T-helper 9 cell (primary cell): ENCODE measurements at regions not wholly inside any gene's neighbourhood (a gene's known extent, or its start where the extent isn't known, plus 50 kb on each side); places are given as distances from the start of the nearest gene placed in this dataset.

Source experiments
- DNase-seq: peaks from one replicate; pipeline ENCODE4 v3.0.0-alpha.2; 2020

DNA sequence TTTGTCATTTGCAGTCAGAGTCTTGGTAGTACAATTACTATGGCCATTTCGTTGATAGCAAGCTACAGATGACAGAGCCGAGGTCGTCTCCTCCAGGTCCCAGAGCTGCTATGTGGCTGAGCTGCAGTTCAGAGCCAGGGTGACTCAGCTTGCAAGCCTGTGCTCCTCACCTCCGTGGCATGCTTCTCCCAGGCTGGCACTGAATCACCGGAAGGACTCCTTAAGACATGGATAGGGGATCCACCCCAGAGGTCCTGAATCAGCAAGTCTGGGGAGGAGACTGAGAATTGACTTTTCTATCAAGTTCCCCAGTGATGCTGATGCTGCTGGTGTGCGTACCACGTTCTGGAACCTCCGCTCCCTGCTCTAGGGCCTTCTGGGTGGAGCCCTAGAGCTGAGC is 291.2 kb downstream of the CDH26 start:
- DNase-seq: no peak

DNA sequence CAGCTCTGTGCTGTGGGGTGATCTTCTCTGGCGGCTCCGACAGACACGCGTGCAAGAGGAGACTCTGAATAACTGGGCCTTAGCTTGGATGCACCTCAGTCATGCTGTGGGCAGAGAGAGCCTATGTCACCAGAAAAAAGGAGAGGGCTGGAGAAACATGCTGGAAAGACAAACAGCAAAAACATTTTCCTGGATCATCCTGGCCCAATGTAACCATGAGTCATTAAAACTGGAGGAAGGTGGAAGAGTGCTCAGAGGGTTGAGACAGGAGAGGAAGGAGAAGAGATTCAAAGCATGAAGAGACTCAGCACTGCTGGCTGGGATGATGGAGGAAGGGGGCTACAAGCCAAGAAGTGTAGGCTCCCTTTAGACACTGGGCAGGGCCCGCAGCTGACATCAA is 292.0 kb downstream of the CDH26 start:
- no peak for DNase-seq

DNA sequence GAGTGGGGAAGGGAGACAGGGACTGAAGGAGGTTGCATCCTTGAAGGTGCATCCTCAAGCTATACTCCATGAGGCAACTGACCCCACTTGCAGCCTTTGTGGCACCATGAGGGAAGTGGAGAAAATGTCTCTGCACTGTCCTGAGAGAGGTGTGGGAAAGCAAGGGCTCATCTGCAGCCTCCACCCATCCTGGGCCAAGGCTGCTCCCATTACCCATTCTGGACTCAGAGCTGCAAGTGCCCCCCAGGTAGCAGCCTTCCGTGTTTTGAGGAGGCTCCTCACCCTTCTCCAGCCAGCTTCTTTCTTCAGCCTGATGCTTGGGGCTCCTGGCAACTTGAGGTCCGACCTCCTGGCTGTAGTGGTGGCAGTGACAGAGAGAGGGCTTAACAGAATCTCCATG is 294.6 kb downstream of the CDH26 start:
- DNase-seq: no peak

DNA sequence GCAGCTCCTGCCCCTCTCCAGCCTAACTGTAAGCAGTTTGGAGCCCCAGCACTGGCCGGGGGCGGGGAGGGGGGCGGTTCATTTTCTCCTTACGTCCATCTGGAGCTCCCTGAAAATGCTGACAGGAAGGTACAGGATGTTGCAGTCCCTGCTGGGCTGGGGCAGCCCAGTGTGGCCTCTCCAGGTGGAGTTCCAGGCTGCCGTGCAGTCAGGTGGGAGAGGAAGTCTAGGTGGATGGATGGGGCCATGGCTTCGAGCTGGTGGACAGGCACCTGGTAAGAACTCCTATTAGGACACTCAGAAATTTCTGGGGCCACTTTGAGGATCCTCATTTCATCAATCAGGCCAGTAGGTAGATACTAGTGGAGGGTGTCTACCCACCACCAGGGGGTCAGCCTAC is 295.2 kb downstream of the CDH26 start:
- DNase-seq: no peak

DNA sequence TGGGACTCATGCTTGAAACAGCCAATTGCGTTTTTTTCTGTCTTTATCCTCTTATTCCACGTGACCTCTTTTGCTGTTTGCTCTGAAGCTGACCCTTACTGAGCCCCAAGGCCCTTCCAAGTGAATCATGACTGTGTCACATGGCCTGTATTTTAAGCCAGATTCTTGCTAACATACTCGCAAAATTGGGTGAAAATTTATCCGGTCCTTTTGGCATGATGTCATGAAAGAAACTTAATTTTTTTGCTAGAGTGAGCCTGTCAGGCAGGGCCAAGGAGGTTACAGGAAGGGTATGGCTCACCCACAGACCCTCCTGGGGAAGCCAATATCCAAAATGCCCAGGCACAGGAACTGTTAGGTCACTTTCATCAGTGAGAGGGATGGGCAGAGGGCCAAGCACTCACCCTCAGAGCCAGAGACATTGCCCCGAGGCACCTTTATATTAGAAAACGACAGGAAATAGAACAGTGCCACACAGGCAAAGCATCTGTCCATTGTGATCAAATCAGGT is 296.7 kb downstream of the CDH26 start:
- DNase-seq: no peak

DNA sequence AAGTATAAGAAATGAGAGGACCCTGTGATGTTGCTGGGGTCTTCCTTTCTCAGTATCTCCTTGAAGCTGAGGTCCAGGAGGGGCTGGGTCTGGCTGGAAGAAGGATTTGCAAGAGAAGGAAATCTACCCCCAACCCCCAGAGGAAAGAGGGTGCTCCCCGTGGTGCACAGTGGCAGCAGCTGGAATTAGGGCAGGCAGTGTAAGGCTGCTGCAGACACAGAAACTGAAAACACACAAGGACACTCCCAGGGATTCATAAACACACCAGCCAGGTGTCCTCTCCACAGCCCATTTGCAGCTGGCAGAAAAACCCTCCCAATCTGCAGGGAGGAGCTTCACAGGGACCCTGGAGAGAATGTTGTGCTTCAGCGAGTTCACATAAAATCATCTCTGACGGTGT is 297.2 kb downstream of the CDH26 start:
- DNase-seq: no peak

DNA sequence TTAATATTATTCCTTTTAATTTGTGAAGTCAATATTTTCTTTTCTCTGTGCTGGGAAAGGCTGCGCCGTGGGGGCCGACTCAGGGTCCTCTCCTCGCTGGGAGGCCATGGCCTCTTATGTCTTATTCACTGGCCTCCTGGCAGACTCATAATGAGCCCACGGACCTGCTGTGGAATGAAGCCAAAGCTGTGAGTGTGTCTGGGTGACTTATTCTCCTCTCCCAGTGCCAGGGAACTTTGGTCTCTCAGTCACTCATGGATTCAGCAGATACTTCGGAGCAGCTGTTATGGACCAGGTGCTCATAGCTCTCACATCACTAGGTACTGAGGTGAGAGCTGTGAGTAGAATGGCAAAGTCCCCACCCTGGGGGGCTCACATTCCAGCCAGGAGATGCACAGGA is 297.6 kb downstream of the CDH26 start:
- no peak for DNase-seq

DNA sequence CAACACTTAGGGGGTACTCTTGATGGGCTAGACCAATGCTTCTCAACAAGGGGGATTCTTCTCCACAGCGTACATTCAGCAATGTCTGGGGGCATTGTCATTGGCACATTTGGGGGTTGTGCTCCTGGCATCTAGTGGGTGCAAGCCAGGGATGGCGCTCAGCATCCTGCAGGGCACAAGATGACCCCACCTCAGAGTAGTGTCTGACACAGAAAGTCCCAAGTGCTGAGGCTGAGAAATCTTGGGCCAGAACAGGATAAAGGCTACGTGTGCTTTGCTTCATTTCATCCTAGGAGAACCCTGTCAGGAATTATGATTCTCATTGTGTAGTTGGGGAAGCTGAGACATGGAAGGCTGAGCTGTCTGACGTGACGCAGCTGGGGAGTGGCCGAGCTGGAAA is 298.6 kb downstream of the CDH26 start:
- no peak for DNase-seq

DNA sequence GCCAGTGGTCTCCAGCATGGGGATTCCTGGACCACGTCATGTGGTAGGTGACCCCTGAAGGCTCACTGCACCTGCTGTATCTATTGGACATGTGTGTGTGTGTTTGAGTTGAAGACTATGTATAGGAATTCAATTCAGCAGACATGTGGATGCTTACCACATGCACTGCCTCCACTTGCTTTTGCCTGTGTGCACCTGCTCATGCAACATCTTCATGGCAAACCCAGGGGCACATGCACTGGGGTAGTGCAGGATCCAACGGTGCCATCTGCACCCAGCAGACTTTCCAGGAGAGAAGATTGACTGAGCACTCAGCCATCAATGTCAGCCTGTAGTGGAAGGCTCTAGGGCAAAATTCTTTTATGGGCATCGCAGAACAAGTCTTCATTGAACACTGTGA is 299.4 kb downstream of the CDH26 start:
- DNase-seq: no peak

DNA sequence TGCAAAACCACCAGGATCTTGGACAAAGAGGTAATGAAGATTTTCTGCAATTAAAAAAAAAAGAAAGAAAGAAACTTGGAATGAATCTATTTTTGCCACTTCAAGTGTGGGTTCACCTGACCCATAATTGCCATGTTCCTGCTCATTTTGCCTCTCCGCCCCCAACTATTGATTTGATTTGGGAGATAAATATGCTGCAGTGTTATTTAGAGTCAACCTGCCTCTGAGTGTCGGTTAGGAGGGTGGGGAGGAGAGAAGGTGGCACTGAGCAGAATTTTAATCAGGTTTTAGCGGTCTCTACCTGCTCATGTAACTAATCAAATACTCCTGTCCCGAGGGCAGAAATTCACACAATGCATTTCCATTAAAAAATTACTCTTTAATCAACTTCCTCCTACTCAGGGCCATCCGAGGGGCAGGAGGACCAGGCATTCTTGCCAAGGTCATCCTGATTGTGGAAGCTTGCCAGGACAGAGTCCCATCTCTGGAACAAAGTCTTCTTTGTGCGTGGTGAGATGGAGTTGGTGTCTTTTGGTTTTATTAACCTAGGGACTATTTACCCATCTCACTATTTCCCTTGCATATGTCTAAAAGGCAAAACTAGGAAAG is 300.1 kb downstream of the CDH26 start:
- no peak for DNase-seq

DNA sequence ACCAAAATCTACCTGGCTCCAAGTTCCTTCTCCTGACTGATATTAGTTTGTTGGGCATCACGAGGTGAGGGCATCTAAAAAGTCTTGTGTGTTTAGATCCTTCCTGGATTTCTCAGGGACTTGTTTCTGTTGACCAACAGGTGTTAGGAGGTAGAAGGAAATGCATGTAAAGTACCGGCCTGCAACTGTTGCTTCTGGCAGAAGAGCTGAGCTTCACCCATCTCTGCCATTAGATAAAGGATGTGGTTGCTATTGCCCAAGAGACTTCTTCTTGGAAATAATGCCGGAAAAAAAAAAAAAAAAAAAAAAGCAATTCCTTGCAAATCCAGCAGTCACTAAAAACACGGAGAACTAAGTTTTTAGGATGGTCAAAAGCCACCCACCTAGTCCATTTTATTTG is 303.1 kb downstream of the CDH26 start:
- DNase-seq: no peak

DNA sequence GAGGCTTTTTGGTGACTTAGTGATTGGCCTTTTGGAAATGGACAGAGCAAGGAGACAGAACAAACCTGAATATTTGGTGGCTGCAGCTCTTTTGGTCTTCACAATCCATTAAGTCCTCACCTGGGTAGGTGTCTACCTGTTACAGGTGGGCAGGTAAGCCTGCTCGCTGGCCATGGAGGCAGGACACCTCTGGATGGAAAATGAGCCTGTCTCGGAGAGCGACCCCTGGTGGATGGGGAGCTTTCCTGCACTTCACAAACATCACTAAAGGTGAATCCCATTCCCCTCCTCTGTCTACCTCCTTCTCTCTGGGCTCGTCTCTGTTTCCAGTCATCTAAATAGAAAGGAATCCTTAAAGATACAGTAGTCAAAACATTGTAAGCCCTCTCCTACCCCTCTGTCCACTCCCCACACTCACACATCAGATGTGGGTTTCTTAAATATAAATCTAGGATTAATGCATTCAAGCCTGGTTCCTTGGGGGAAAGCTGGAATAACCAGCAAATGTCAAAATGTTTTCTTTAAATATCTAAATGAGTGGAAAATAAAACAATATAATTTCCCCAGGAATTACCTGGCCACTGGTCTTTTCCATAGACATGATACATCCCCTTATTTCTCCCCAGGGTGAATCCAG is 304.9 kb downstream of the CDH26 start:
- DNase-seq: peak; percentile 59

DNA sequence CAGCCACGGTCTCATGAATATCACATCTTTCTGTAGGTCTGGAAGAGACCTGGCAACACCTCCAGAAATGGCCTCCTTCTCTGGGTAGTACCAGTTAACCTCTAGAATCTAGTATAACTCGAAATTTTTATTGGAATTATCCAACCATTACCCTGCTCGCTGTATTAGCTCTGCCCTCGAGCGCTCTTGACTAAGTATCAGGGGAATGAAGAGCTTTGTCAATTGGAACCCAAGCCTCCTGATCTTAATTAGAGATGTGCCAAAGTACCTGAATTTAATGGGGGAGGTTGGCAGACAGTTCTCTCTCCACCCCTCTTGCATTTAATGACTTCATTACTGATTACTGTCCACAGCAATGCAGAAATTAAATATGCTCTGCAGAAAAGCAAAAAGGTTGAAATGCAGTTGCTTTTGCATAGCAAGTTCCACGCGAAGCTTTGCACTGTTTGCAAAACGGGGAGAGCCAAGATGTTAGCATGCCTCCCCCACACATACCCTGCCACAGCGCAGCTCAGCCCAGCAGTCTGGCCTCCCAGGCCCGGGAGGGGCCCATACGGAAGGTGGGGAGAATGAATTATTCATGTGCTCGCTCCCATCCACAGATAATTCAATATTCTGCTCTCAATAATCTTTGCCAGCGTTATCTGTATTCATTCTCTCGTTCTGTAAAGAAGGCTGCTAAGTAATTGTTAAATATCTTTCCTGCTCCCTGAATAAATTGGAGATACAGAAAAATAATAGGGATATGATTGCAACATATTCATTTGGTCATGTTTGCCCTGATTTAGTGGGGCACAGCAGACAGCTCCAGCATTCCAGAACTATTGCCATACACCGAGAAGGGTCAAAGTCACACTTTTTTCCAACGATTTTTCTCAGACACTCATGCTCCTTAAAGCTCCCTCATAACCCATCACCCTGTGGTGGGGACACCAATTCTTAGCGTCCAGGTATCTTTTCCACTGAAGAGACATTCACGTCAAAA is 305.8 kb downstream of the CDH26 start:
- DNase-seq: no peak

DNA sequence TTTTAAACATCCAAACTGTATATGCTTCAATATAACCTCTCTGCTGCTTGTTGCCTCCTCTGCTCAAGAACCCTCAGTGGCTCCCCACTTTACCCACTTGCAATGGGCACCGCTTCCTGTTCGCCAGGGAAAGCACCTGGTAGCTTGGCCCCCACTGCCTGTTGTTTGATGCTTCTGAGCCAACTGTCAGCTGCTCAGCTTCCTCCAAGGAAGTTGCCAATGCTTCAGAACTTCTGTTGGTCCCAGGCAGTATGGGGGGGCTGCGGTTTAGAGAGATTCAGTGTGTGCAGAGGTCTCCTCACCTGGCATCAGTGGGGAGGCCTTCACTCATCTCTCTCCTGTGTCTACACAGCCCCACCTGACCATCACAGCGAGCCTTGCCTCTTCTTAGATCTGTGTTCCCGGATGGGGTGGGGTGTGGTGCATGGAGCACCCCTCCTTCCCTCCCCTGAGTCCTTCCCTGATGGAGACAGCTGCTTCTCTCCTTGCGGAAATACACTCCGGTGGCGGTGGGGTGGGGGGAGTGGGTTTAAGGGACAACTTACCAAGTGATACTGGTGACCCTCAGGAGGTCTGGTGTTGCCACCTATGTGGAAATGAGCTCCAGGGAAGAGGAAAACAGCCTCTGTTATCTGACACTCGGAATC is 308.1 kb downstream of the CDH26 start:
- no peak for DNase-seq

DNA sequence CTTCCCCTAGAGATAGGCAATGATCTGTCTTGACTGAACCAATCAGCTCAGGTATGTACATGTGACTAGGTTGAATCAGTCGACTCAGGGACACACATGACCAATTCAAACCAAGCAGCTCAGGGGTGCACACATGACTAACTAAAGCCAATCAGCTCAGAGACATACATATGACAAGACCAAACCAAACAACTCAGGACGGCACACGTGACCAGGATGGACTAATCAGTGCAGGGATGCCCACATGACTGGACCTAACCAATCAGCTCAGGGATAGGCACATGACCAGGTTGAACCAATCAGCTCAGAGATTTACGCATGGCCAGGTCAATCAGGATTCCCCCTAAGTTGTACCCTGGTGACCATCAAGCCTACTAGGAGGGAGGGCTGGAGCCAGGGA is 310.3 kb downstream of the CDH26 start:
- DNase-seq: no peak

DNA sequence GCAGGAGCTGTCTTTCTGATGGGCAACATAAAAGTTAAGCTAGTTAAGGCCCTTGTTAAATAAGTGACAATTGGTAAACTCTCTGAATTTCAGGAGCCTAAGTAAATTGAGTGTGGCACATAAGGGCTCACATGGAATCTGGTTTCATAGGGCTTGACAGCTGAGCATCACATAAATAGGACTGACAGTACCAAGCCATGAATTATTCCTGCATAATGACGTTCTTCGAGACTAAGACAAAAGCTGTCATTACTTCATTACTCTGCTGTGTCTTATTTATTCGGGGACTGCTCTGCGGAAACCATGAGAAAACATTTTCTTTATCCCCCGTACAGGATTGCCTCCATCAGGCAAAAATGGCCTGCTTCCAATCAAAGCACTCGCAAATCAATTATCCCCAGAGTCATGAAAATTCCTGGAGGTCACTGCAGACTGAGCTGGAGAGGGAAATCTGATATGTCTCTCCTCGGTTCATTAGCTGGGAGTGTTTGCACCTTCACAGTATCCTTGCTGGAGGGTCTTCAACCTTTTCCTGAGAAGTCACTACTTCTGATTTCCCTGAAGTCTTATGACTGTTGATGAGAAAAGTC is 311.4 kb downstream of the CDH26 start:
- no peak for DNase-seq

DNA sequence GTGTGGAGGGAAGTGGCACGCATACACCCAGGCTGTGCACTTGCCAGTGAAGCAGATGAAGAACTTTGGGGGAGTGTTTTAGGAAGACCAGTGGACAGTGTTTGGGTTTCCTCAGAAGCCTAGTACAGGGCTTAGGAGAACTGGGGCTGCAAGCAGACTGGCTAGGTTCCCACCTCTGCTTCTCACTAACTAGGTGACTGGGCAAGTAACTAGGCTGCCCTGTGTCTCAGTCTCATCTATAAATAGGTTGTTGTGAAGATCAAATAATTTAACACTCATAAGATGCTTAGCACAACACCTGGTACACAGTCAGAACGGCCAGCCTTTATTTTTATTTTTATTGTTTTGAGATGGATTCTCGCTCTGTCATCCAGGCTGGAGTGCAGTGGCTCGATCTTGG is 312.1 kb downstream of the CDH26 start:
- no peak for DNase-seq

DNA sequence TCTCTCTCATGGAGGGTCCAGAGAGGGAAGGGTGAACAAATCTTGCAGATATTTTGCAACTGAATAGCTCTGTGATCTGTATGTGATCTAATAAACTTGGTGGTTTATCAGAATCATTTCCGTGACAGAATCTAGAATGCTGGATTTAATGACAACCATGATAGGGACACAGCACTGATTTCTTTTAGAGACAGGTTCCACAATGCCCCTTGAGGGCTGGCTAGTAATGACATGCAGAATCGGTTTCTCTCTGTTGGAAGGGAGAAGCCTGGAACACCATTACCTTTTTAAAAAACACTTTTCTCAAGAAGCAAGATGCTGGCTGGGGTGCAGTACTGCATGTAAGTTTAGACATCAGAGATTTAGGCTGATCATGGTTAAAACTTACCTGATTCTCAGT is 313.4 kb downstream of the CDH26 start:
- DNase-seq: no peak

DNA sequence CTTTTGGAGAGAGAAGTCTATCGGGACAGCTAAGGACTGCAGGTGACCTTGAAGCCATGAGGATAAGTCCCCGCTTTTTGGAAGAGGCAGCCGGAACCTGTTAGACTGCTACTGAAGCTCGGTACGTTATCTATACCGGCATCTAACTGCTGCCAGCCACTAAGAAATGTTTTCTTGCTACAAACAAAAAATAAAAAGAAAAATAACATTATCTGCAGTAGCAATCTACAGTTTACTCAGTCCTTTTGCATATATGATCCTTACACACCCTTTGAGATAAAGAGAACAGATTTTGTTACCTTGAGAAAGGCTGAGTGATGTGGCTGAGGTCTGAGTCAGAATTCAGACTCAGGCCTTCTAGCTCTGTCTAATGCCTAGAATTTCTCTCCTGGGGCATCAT is 314.6 kb downstream of the CDH26 start:
- no peak for DNase-seq

DNA sequence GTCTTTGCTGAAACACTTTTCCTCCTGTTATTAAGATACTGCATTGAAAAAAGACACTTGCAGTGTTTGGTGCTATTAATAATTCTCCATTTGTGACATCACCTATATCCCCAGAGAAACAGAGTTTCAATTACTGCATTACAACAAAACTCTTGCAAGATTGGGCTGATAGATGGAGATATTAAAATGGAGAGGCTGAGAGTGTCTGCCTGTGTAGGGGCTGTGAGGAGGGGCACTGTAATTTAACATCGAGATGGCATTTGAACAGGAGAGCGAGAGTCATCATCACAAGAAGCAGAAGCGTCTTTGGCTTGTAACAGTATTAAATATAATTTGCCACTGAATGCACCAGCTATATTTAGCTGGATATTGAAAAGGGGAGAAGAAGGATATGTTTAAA is 316.5 kb downstream of the CDH26 start:
- DNase-seq: no peak

DNA sequence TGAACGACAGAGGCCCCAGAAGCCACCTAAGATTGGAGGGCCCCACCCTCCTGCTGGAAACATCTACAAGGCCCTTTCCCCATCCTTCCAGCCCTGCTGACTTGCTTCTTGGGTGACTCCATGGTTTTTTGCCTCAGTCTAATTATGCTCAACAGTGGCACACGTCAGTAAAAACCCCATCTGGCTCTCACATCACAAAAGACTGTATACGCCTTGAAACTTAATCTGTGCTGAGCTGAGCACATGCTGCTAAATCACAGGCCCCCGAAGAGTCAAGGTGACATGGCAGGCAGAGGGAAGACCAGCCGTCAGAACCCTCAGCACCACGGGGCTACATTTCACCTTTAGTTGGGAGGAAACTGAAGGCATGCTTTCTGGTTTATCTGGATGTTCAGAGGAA is 323.1 kb downstream of the CDH26 start:
- DNase-seq: no peak

DNA sequence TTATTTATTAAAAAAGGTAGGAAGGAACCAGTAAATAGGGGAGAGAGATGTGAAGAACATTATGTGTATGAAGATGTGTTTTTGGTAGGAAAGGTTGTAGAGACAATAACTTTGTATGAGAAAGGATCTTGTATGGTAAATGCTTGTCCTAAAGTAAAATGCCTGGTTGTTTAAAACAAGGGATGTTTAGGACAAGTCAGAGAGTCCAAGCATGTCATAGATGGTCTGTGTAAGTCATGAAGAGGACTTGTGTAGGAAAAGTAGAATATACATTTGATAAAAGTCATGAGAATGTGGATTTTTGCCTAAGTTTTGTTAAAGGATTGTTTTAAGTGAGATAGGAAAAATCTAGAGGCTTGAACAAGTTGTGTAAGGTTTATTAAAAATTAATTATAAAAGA is 325.1 kb downstream of the CDH26 start:
- no peak for DNase-seq

DNA sequence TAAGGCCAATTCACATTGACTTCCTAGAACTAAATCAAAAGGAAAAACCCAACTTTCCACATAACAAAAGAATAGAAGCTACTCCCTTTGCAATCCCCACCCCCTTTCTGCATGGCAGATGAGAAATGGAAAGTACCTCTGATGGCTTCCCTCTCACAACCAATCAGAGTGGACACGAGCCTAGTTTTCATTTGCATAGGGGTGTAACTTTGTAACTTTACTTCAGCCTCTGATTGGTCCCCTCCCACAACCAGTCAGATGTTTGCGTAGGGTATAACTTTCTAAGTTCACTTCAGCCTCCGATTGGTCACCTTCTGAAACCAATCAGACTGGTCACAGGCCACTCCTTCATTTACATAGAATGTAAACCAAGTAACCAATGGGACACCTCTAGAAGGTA is 328.5 kb downstream of the CDH26 start:
- DNase-seq: no peak
